GM23248 (cell line): ENCODE measurements at regions not wholly inside any gene's neighbourhood (a gene's known extent, or its start where the extent isn't known, plus 50 kb on each side); places are given as distances from the start of the nearest gene placed in this dataset.

ENCODE experiments used
- EZH2 ChIP-seq: fragments of 200-600 bp; sonication (generic); IDR thresholded peaks from 2 replicates; pipeline ENCODE4 v1.6.1; 2018; ENCODE audit warnings: antibody characterized with exemption, mild to moderate bottlenecking; ENCODE audit not compliant: insufficient read depth, poor library complexity, severe bottlenecking
- EZH2phosphoT487 ChIP-seq: fragments of 200-600 bp; sonication (generic); IDR thresholded peaks from 2 replicates; pipeline ENCODE4 v1.6.1; 2018; ENCODE audit warnings: antibody characterized with exemption, moderate library complexity, mild to moderate bottlenecking, low read depth; ENCODE audit not compliant: insufficient read depth

- no peak for TF ChIP-seq EZH2
- no peak for TF ChIP-seq EZH2phosphoT487
Observed at GRCh38 chr11:104691129-104691528, 207.1 kb downstream of the CASP12 start.
